Right renal pelvis (tissue), 4 donors: ENCODE measurements at regions not wholly inside any gene's neighbourhood (a gene's known extent, or its start where the extent isn't known, plus 50 kb on each side); places are given as distances from the start of the nearest gene placed in this dataset.
"Not testable (repeated sequence)": the region's sequence is repeated elsewhere in the genome, so short reads cannot be mapped to it uniquely, and the experiment has no call there.

Experiments used
- DNase-seq, 4 donors: peaks; one replicate each; pipeline ENCODE4 v3.0.0-alpha.2; 2013; ENCODE audit warnings: low read depth in 4 of 4, low spot score in 3 of 4, missing footprints in 1 of 4

DNA sequence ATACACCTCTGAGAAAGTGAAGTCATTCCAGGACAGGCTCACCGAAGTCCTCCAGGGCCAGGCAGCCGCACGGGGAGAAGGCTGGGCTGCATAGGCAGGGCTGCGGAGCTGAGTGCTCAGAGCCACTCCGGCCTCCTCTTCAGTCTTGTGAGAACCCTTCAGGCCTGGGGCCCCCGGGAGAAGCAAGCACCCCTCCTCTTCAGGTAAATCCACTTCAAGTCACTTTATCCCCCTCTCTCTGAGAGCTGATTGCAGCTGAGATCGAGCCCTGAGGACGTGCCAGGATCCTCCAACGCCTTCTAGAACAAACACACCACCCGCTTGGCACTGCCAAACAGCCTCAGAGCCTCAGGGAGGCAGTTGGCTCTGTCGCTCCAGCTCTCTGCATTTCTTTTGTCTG is 1526.3 kb downstream of the BRD1 start:
- no peak for DNase-seq

DNA sequence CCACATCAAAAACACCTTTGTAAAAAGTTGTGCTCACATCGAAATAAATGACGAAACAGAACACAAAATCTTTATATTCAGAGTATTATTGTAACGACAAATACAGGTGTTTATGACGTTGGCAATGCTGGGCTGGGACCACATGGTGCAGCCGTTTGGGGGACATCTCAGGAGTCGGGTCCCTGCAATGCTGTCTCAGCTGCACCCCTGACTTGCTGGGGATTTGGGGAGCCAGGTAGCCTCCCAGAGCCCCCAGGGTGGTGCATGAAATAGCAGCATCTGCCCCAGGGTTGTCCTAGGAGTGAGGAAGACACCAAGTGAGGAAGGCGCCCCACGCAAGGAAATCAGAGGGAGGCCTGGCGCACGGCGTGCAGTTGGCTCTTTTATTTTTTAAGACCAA is 1526.8 kb downstream of the BRD1 start:
- DNase-seq, result no peak

DNA sequence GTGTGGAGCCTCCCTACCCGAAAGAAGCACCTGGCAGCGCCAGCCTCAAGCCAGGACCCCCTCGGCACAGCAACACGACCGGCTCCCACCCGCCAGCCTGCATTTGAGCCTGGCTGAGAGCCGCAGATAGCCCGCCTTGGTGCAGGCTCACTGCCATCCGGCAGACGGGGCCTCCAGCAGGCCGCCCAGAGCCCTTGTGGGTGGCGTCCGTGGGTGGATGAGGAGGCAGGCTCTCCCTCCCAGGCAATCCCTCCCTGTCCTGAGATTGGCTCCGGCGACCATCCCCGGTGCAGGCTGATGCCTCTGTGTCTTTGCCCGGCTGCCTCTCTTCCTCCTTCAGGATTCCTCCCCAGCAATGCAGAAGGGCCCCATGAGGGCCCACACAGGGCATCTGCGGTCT is 1527.9 kb downstream of the BRD1 start:
- no peak for DNase-seq

DNA sequence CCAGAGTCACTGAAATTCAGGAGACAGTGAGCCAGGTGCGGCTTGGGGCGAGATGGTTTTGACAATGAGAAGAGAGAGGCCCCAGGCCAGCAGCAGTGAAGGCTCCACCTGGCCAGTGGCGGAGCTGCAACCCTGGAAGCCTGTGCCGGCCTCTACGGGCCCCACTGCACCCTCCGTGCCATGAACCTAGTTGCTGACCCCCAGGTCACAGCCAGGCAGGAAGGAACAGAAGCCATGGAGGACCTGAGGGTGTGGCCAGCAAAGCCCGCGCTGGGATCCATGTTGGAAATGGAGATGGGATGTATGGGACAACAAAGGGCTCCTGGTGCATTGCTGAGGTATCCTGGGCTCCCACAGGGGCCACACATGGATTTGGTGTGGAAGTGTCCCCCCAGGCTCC is 1528.5 kb downstream of the BRD1 start:
- DNase-seq, result no peak

DNA sequence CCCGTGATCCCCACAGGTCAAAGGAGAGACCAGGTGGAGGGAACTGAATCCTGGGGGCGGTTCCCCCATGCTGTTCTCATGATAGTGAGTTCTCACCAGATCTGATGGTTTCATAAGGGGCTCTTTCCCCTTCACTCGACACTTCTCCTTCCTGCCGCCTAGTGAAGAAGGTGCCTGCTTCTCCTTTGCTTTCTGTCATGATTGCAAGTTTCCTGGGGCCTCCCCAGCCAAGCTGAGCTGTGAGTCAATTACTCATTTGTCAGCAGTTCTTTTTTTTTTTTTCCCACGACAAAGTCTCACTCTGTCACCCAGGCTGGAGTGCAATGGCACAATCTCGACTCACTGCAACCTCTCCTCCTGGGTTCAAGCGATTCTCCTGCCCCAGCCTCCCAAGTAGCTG is 1530.4 kb downstream of the BRD1 start:
- DNase-seq, result no peak

DNA sequence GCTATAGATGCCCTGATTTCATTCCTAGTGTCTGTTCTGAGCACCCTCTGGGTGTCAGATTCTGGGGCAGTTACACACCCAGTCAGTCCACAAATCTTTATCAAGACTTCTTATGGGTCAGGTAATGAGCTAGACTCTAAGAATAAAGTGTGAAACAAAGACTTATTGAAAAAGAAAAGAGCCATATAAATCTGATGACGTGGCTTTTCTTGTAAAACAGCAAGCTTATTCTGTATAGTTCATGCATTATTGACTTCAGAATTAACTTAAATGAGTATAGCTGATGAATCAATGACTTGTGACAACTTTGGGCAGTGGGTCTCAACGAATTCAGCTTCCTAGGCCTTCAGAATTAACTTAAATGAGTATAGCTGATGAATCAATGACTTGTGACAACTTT is 1527.5 kb downstream of the TBC1D22A start:
- DNase-seq, result not testable (repeated sequence)

DNA sequence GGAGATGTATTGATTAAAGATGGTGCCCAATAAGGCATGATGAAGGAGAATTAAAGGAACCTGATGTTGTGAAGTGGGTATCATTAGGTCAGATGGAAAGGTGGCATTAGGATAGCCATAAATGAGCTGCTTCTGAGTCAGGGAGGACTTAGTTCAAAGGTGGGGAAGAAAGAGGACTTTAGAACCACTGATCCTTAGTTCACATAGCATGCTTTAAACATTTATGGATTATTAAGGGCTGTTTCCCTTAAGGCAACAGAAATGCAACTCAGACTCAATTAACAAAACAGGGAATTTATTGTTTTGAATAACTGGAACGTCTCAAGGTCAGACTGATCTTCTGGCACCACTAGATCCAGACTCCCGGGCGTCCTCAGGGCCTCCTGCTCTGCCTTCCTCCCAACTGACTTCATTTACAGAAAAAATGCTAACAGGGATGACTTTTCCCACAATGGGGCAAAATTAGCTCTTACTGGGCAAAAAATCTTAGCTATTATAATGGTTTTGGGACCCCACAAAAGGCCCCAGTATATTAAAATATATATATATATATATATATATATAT is 1526.0 kb downstream of the TBC1D22A start:
- no peak for DNase-seq

DNA sequence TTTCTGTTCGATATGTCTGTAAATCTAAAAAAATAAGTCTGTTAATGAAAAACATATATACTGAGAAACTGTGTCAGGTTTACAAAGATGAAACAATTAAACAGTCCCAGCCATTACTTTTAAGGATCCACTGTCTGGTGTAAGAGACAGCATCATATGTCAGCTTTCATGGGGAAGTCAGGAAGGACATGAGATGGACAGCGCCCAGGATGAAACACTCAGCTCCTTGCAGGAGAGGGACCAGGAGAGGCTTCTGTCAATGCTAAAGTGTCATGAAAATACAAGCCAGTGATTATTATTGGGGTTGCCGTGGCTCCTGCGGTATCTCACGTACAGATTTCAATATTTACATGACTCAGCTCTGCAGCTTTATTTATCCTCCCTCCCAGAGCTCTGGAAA is 1524.6 kb downstream of the TBC1D22A start:
- DNase-seq, result no peak

GRCh38 chr22:48284671-48285070 is 1522.2 kb downstream of the TBC1D22A start:
- no peak for DNase-seq

GRCh38 chr22:48282804-48283203 is 1520.4 kb downstream of the TBC1D22A start:
- DNase-seq, result no peak

DNA sequence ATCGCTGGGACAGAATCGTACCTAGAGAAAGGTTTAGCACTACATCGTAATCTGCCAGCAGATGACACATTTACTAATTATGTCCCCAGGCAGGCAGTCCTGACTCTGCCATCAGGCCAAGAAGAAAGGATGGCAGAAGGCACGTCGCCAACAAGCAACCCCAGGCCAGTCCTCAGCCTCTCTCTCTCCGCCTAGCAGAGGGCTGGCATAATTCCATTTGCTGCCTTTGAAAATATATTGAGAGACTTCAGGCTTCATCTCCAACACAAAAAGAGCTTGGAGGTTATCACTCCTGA is 1517.0 kb downstream of the TBC1D22A start:
- no peak for DNase-seq

DNA sequence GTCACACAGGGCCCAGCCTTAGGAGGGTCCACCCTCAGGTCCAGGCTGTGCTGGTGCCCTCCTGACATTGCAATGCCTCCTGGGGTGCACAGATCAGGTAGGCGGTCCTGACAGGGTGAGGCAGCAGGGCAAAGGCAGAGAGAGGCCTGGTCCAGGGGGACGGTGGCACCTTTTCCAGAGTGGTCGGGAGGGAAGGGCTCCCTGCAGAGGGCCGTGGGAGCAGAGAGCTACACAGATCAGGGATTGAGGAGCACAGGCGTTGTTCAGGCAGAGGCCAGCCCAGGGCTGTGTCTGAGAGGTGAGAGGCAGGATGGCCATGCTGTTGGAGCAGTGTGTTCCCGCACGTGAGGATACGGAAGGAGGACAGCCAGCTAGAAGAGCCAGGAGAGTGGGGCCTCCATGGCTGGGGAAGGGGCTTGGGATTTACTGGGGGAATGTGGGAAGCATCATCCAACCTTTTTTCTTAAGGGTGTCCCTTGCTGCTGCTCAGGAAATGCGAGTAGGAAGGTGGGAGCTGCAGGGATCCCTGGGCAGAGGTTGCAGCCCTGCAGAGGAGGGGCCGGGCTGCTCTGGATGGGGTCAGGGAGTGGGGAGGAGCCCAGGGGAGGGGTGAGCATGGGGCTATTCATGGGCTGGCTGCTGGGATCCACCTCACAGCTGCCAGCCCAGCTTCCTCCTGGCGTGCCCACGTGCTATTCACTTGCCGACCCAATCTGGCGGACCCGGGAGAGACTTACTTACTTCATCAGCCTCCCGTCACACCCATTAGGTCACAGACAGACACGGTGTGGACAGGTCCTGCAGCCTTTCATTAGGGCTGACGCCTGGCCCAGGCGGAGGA is 1516.4 kb downstream of the TBC1D22A start:
- DNase-seq, result no peak

DNA sequence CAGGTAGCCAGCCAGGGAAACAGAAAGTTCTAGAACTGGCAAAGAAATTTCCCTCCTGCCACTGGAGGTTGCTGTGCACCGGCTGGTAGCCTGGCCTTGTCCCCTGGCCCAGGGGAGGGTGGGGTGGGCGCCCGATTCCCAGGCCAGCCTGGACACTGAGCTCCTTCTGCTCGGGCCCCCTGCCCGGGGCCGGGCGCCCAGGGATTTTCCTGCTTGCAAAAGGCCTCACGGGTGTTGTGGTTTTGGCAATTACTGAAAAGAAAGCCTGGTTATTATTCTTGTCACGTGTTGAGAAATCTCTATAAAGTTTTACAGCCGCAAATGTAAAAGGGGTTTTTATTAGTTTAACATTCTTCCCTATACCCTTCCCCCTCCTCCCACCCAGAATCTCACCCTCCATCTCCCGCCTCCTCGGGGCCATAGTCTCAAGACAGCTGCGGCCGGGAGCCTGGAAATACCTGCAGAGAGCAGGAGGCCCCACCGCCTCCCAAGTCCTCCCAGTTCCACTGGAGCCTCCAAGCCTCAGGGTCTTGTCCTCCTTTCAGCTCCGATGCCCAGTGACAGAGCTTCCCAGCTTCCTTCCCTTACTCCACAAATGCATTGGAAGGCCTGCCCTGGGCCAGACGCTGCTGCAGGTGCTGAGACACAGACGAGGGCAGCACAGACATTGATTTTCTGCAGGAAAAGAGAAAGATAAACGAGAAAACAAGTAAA is 1515.6 kb downstream of the TBC1D22A start:
- no peak for DNase-seq

- DNase-seq, result no peak
Measured at GRCh38 chr22:48276994-48277867, 1514.8 kb downstream of the TBC1D22A start.

GRCh38 chr22:48275412-48275811 is 1513.0 kb downstream of the TBC1D22A start:
- DNase-seq, result no peak

DNA sequence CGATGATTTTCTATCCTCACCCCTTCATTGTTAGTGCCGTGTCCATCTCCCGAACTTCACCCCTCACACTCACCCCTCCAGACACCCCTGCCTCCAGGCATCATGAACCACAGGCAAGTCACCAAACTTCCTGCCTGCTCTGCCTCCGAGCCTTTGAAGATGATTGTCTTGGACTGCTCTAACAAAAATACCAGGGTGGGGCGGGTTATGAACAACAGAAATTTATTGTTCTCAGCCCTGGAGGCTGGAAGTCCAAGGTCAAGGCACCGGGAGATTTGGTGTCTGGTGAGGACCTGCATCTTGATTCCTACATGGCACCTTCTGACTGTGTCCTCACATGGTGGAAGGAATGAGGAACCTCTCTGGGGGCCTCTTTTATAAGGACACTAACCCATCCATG is 1508.3 kb downstream of the TBC1D22A start:
- no peak for DNase-seq

GRCh38 chr22:48268771-48269552 is 1506.5 kb downstream of the TBC1D22A start:
- no peak for DNase-seq

DNA sequence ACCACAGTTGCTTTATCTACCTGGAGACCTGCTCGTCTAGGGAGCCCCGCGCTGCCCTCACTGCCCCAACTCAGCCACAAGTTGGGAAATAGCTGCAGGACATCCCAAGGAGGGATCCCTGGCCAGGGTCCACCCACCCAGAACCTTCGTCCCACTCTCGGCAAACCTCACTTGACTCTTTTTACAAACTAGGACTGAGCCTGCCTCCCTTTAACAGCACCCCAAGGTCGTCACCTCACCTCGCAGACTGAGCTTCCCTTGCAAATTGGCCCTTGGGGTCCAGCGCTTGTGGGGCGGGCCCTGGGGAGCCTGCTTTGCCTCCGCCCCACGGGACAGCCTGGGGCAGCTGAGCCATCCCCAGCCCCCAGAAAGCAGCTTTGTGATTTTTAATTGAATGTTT is 1505.8 kb downstream of the TBC1D22A start:
- DNase-seq, result no peak

GRCh38 chr22:48267681-48268080 is 1505.2 kb downstream of the TBC1D22A start:
- DNase-seq, result no peak

DNA sequence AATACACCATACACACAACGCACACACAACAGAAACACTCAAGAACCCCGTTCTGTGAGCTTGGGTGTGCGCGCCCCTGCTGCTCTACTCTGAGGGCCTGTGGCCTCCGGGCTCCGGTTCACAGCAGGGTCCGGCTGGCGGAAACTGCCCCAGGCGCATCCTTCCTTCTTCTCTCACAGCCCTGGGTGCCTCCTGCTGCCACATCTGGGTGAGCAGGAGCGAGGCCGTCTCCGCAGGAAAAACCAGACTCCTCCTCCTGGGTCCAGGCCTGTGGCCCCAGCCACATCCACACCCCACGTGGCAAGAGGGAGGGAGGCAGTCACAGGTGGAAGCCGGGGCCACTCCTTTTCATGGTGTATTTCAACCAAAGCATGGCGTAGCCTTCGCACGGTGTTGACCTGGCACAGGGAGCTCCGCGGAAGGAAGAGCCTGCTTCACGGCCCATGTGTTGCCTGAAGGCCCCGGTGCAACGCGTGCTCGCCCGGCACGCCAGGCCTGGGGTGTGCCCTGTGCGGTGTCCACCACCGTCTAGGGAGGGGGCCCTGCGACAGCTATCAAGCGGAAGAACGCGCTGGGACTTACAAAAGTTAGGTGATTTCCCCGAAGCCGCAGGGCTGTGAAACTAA is 1502.7 kb downstream of the TBC1D22A start:
- no peak for DNase-seq
